Lower lobe of right lung (tissue), 2 donors: ENCODE measurements at regions not wholly inside any gene's neighbourhood (a gene's known extent, or its start where the extent isn't known, plus 50 kb on each side); places are given as distances from the start of the nearest gene placed in this dataset.
"Not testable (repeated sequence)": the region's sequence is repeated elsewhere in the genome, so short reads cannot be mapped to it uniquely, and the experiment has no call there.

Source experiments
- ATAC-seq, 2 donors: fragments of 200-7000 bp; cut with Tn5 transposase; one replicate each; pipeline ENCODE4 v1.9.1; 2020 to 2022; ENCODE audit warnings: mild to moderate bottlenecking in 2 of 2, moderate library complexity in 2 of 2
- DNase-seq: peaks from one replicate; pipeline ENCODE4 v3.0.0-alpha.2; 2020
- H3K27ac ChIP-seq: fragments of 200-600 bp; one replicate; pipeline ENCODE4 v1.8.0; 2022
- H3K27me3 ChIP-seq: fragments of 200-600 bp; one replicate; pipeline ENCODE4 v1.8.0; 2022; ENCODE audit warnings: low read depth
- H3K36me3 ChIP-seq: fragments of 200-600 bp; one replicate; pipeline ENCODE4 v1.8.0; 2022; ENCODE audit warnings: mild to moderate bottlenecking
- H3K4me1 ChIP-seq: fragments of 200-600 bp; one replicate; pipeline ENCODE4 v1.8.0; 2022
- H3K4me3 ChIP-seq: fragments of 200-600 bp; one replicate; pipeline ENCODE4 v1.8.0; 2022; ENCODE audit warnings: mild to moderate bottlenecking
- H3K9me3 ChIP-seq: fragments of 200-600 bp; one replicate; pipeline ENCODE4 v1.8.0; 2022
- intact Hi-C: fragments of 100-400 bp; cut with DNase I; formaldehyde crosslinking; loops from one replicate; pipeline ENCODE4 v1.11.0; 2022
- TF ChIP-seq, protein P1 (sequence below): fragments of 200-600 bp; IDR thresholded peaks from one replicate; pipeline ENCODE4 v1.8.0; 2022; ENCODE audit warnings: antibody characterized with exemption, mild to moderate bottlenecking
- donor health status: DM: no; HTN: yes; CAD: no; lungs with severe emphysema.

DNA sequence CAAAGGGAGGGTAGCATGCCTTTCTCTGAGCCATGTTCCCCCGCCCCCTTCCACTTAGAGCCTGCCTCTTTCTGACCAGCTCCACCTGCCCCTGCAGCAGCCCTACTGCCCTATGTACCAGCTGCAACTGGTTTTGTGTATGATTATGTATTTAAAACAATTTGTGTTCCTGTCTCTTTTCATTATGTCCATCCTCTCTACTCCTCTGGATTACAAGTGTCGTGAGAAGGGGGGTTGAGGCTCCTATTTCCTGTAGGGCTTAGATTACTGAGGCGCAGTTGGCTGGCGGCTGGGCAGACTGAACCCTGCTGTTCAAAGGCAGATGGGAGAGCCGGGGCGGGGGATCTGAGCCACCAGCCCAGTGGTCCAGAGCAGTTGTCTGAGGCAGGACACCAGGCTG is 213.3 kb downstream of the KCNRG start:
- no peak for ATAC-seq

DNA sequence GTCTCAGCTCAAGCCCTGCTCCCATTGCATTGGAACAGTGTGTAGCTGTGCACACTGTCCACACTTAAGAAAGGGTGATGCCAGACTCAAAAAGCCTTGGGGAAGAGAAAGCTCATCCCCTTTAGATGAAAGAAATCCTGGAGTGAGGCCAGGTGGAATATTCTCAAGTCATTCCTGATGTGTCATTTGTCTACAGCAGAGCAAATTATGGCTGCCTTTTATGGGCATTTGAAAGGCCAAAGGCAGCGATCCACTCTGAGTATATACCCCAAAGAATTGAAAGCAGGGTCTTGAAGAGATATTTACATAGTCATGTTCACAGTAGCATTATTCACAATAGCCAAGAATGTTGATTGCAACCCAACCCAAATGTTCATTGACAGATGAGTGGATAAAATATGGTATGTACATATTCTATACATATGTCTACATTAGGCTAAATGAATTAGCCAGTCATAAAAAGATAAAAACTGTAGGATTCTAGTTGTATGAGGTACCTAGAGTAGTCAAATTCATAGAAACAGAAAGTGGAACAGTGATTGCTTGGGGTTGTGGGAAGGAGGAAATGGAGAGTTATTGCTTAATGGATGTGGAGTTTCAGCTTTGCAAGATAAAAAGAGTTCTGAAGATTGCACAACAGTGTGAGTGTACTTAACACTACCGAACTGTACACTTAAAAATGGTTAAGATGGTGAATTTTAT is 214.9 kb downstream of the KCNRG start:
- Histone ChIP-seq H3K27me3 (no peaks in the 10 kb centered on the region), H3K9me3 (no peaks in the 10 kb centered on the region), H3K4me3 (no peak overlapping the region), H3K27ac (peak overlapping the region; percentile 38), H3K36me3 (no peaks in the 10 kb centered on the region), H3K4me1 (peaks cover 18% of the 10 kb centered on the region)
- intact Hi-C loops = no loop called here
- TF ChIP-seq, protein P1, sequence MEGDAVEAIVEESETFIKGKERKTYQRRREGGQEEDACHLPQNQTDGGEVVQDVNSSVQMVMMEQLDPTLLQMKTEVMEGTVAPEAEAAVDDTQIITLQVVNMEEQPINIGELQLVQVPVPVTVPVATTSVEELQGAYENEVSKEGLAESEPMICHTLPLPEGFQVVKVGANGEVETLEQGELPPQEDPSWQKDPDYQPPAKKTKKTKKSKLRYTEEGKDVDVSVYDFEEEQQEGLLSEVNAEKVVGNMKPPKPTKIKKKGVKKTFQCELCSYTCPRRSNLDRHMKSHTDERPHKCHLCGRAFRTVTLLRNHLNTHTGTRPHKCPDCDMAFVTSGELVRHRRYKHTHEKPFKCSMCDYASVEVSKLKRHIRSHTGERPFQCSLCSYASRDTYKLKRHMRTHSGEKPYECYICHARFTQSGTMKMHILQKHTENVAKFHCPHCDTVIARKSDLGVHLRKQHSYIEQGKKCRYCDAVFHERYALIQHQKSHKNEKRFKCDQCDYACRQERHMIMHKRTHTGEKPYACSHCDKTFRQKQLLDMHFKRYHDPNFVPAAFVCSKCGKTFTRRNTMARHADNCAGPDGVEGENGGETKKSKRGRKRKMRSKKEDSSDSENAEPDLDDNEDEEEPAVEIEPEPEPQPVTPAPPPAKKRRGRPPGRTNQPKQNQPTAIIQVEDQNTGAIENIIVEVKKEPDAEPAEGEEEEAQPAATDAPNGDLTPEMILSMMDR = no peak
- ATAC-seq (peak; percentile 80 to 90), DNase-seq (no peak)

More for the DNA sequence above, 213.3 kb downstream of the KCNRG start:
- intact Hi-C loops = no loop called here
- TF ChIP-seq, protein P1 = no peak
- Histone ChIP-seq H3K9me3 (no peaks in the 10 kb centered on the region), H3K4me3 (no peak overlapping the region), H3K27ac (no peak overlapping the region), H3K27me3 (no peaks in the 10 kb centered on the region), H3K4me1 (peaks cover 18% of the 10 kb centered on the region), H3K36me3 (no peaks in the 10 kb centered on the region)
- DNase-seq = no peak

DNA sequence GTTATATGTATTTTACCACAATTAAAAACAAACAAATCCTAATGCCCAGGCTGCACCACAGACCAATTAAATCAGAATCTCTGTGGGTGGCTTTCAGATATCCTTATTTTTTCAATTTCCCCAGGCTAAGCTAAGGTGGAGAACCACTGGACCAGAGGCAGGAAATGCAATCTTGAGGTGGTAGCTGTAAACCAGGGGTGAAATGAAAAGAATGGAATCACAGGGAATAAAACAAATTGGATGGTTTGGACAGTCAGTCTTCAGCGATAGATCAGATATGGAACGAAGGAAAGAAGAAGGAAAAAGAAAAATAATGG is 215.4 kb downstream of the KCNRG start:
- H3K4me3 ChIP-seq = no peak overlapping the region
- DNase-seq (no peak), ATAC-seq (peak in 1 of 2 donors; percentile 56)
- intact Hi-C loops = no loop called here
- H3K27ac ChIP-seq = peak overlapping the region; percentile 38
- TF ChIP-seq, protein P1 = no peak
- H3K9me3 ChIP-seq = no peaks in the 10 kb centered on the region
- peaks cover 18% of the 10 kb centered on the region for H3K4me1 ChIP-seq
- H3K27me3 ChIP-seq = no peaks in the 10 kb centered on the region
- no peaks in the 10 kb centered on the region for H3K36me3 ChIP-seq

DNA sequence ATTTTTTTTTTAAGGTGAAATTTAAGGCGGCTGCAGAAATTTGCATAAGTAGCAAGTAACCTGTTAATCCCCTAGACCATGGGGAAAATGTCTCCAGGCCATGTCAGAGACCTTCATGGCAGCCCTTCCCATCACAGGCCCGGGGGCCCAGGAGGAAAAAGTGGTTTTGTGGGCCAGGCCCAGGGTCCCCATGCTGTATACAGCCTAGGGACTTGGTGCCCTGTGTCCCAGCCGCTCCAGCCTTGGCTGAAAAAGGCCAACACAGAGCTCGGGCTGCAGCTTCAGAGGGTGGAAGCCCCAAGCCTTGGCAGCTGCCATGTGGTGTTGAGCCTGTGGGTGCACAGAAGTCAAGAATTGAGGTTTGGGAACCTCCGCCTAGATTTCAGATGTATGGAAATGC is 218.3 kb downstream of the KCNRG start:
- H3K27ac ChIP-seq, H3K9me3 ChIP-seq, H3K36me3 ChIP-seq, H3K4me3 ChIP-seq, intact Hi-C loops, DNase-seq, ATAC-seq, H3K27me3 ChIP-seq: not testable (repeated sequence)
- peaks cover 18% of the 10 kb centered on the region for H3K4me1 ChIP-seq

DNA sequence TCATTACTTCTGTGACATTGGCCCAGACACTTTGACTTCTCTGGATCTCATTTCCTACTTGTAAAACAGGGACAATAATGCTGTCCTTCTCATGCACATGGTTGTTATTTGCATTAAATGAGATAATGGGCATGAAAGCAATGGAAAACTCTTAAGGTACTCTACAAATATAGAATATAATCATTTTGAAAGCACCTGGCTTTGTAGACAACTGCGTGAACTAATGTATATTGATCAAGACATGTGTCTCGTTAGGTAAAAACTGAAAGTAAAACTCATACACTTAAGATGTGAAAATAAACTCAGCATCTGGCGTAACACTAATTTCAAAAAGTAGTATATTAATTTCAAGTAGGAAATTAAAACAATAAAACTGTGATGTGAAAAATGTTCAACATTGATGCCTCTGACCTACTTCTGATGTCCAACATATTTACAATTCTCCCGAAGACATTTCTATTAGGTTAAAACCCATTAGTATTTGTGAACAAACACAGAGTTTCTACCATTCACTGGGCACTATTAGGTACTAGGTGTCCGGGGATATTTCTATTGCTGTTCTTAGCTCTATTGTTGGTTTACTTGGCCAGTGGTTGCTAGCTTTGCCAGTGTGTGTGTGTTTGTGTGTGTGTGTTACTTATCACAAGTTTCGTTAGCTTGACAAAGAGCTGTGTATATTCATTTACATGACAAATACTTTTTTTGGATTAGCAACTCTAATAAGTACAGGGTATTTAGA is 220.5 kb downstream of the KCNRG start:
- intact Hi-C loops = no loop called here
- ATAC-seq (peak in 1 of 2 donors; percentile 44), DNase-seq (no peak)
- TF ChIP-seq, protein P1 = no peak
- H3K4me1 ChIP-seq = peaks cover 6% of the 10 kb centered on the region
- no peaks in the 10 kb centered on the region for H3K27me3 ChIP-seq
- H3K4me3 ChIP-seq = peak overlapping the region; percentile 12
- no peaks in the 10 kb centered on the region for H3K36me3 ChIP-seq
- H3K27ac ChIP-seq = no peak overlapping the region
- no peaks in the 10 kb centered on the region for H3K9me3 ChIP-seq

DNA sequence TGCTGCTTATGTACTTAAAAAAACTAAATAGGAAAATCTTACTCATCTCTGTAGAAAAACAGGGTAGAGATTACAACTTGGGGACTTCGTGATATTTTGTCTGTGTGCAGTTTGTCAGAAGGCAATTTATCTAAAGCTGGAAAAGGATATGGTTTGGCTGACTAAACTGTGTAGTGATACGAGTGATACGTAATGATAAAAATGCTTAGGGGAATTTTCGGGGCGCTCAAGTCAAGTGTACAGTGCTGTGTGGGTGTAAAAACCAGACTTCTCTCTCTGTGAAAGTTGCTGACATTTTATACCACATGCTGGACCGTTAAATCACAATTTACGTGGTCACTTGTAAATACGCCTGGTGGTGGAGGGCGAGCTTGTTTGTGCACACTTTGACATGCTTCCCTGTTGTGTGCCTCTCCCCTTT is 221.7 kb downstream of the KCNRG start:
- Histone ChIP-seq H3K36me3 (no peaks in the 10 kb centered on the region), H3K4me3 (no peak overlapping the region), H3K4me1 (no peaks in the 10 kb centered on the region), H3K27me3 (no peaks in the 10 kb centered on the region), H3K27ac (no peak overlapping the region), H3K9me3 (no peaks in the 10 kb centered on the region)
- ATAC-seq (no peak), DNase-seq (no peak)
- TF ChIP-seq, protein P1 = no peak
- intact Hi-C loops = no loop called here
